C1 segment of cervical spinal cord (tissue), 14 donors: ENCODE measurements at regions not wholly inside any gene's neighbourhood (a gene's known extent, or its start where the extent isn't known, plus 50 kb on each side); places are given as distances from the start of the nearest gene placed in this dataset.
A peak's percentile ranks its signal among the peaks of the same experiment; 100 is the strongest.
"Not testable (repeated sequence)": the region's sequence is repeated elsewhere in the genome, so short reads cannot be mapped to it uniquely, and the experiment has no call there.

Experiments
- DNase-seq, 14 donors: peaks; one replicate each; lab custom pipeline; 2025; lab: John Stamatoyannopoulos, UW

- no peak for DNase-seq
Measured at GRCh38 chr4:178958725-178959440, 1516.6 kb upstream of the AGA start.

DNA sequence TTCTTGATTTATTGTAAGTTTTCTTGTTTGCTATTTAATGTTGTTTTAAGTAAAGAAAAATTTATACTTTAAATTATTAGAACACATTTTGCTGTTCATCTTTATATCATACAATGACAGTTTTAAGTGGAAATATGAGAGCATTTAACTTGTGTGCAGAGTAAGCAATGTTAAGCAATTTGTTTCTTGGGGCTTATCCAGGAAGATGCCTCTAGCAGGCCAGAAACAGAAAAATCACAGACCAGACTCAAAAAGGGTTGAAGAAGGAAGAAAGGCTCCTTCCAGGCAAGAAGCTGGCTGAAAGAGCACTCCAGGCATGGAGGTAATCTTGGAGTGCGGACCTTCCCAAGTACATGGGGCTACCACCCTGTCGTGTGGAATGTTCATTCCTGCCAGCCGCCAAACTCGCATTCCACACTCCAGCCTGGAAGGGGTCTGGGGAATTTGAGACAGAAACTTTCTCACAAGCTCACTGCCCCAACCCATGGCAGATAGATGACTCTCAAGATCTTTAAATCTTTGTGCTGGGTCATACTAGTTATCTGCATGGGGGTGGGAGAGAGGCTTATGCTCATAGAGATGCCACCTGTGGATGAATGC lies 1521.3 kb upstream of the AGA start:
- DNase-seq, result no peak

DNA sequence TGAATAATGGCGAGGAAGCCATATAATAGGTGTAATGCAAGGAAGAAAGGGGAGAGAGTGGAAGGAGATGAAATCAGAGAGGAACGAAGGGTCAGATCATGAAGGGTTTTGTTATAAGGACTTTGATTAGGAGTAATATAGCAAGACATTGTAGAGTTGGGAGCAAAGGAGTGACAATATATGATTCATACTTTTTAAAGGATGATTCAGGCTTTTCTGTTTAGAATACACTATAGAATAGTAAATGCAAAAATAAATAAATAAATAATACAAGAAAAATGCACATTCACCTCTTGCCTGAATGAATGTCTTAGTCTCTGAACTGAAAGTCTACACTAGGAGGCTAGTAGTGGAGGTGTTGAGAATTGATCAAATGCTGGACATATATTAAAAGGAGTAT lies 1524.4 kb upstream of the AGA start:
- DNase-seq, result no peak

GRCh38 chr4:178970433-178971140 lies 1528.3 kb upstream of the AGA start:
- no peak for DNase-seq

DNA sequence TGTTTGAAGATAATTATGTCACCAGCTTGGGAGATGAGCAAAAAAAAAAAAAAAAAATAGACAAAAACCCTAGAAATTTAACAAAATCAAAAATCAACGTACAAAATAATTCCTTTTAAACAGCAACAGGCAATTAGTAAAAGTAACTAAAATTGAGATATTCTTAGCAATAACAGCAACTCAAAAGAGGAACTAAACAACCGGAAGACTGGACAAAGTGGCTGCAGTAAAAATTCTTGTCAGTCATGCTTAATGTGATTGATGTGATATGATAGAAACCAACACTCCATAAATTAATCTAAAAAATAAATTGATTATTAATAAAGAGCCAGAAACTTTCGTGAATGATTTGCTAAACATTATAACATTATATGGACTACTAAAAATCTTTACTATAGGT lies 1534.6 kb upstream of the AGA start:
- DNase-seq, result no peak

DNA sequence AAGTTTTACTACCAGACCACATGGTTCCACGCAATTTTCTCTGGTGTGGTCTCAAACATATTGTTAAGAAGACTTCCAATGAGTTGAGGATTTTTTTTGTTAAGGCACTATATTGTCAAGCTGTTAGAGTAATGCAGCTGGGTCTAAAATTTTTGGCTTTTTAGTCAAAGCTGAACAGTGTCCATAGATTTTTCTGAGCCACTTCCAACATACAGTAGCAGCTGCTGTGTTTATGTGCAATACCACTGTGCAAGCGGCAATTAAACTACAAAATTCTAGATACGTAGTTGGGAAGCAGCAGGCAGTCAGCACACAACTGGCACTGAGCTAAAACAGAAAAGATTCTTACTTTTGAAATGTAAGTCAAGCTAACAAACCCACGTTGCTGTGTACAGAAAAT lies 1551.1 kb upstream of the AGA start:
- no peak for DNase-seq

DNA sequence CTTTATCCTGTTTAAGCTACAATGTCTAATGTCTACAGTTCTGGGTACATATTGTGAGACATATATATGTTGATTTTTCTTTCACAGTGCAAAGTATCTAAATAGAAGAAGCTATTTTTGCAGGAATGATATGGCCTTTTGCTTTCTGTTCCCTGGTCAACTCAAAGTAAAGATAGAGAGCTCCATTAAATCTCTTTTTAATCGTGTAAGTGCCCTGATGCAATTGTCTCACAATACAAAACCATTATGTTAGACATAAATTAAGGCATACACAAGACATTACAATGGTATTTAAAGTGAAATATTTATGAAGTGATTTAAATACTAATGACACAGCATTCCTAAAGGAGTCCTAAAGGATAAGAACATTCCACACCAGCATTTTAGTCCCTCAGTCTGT lies 1559.7 kb upstream of the AGA start:
- DNase-seq, result no peak

DNA sequence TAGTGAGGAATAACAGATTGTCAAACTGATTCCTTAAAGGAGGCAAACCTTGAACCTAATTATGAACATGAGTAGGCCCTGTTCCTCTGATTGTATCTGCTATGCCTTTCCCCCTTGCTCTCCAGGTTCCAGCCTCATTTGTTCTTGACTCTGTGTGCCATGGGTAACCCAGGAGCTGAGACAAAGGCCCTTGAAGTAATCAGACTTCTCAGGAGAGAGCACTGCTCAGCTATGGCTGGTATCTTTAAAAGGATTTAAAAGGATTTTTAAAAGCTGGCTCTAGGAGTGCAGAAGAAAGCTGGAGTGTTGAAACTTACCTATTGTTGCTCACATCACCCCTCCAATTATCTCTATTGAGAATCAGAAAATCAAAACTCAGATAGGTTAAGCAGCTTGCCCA lies 1565.5 kb upstream of the AGA start:
- no peak for DNase-seq

GRCh38 chr4:179017581-179017980 lies 1575.3 kb upstream of the AGA start:
- DNase-seq, result no peak

- DNase-seq, result no peak
Measured at GRCh38 chr4:179027569-179027968, 1585.3 kb upstream of the AGA start.

DNA sequence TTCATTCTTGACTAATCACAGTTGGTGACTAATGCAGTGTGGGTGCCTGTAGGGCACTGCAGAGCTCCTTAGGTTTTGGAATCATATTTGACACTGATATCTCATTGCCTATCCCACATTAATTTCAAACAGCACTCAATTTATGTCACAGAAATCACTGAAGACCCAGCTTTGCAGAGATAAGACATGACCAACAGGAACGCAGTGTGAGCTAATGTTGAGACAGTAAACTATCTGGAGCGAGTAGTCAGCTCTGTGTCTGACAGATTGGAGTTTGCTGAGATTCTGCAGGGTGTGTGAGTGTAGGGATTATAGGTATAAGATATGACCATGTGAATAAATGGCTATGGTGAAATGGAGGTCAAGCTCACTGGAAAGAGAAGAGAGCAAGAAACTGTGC lies 1586.1 kb upstream of the AGA start:
- no peak for DNase-seq

DNA sequence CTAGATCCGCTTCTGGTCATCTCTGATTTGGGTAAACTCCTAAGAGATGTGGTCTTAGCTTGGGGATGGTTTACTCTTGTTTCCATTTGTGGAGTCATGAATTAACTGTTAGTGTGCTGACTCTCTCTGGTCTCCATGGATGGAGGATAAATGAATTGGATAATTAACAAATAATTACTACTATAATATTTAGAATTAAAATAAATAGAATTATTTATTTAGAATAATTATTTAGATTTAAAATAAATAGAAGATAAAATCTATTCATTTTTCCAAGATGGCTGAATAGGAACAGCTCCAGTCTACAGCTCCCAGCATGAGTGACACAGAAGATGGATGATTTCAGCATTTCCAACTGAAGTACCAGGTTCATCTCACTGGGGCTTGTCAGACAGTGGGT lies 1587.4 kb upstream of the AGA start:
- DNase-seq, result no peak

DNA sequence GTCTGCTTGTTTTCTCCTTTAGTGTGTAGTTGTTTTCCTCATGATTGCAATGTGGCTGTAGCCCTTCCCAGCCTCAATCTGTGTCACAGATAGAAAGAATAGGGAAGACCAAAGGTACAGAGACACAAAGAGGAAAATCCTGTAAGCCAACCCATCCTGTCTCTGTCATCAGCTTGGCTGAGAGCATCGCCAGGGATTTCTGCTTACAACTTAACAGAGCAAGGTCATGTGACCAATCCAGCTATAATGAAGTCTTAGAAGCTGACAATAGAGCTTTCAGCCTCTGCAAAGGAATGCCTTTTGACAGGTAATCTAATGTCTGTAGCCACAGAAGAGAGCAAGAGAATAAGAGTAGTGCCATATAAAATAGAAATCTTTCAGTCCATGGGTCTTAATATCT lies 1598.0 kb upstream of the AGA start:
- DNase-seq, result no peak

DNA sequence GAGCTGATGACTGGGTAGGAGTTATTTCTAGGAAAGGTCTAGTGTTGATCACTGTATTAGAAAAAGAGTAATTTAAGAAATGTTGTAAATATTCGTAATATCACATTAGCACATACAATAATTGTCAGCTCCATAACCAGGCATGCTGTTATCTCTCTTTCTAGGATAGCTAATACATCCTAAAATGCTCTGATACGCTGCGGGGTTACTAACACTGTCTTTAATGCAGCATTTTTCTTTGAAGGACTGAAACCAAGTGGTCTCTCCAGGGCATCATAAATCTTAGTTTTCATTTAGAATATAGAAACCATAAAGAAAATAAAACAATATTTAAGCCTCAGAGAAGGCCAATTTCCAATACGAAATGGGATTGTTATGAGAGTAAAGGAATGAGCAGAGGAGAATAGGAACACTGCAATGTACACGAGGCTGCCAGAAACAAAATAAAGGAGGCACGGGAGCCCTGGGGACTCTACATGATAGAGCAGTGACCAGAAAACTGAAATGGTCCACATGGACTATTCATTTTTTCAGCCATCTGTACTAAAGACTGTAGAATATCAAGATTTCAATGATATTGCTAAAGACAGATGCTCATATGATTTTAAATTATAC lies 1606.7 kb upstream of the AGA start:
- no peak for DNase-seq

DNA sequence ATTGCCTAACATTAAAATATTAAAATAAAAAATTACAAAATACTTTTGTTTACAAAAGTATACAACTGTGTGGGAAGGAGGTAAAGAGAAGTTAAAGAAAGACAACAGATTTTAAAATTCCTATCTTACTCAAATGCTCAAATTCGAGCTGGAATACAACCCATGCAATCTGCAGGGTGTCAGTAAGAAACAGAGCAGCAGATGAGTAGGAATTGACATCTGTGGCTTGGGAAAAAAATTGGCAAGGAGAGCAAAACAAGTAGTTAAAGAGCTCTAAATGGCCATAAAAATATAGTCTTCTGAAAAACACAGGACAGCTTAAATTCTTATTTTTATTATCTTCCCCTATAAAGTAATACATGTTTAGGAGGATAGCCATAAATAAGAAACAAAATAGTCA lies 1609.0 kb upstream of the AGA start:
- DNase-seq, result peak in 1 of 14 donors; percentile 5

- DNase-seq, result no peak
Measured at GRCh38 chr4:179059396-179059795, 1617.2 kb upstream of the AGA start.

DNA sequence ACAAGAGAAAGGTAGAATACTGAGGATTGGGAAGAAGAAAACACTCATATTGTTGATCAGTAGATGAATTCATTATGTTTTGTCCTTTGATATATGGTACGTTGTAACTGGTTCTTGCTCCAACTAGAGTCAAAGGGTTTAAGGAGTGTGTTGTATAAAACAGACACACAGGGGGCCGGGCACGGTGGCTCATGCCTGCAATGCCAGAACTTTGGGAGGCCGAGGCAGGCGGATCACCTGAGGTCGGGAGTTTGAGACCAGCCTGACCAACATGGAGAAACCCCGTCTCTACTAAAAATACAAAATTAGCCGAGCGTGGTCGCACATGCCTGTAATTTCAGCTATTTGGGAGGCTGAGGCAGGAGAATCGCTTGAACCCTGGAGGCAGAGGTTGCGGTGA lies 1624.0 kb upstream of the AGA start:
- not testable (repeated sequence) for DNase-seq

GRCh38 chr4:179071131-179071530 lies 1628.9 kb upstream of the AGA start:
- DNase-seq, result no peak

- DNase-seq, result no peak
Measured at GRCh38 chr4:179076865-179077264, 1634.6 kb upstream of the AGA start.

GRCh38 chr4:179095585-179096221 lies 1653.5 kb upstream of the AGA start:
- DNase-seq, result no peak

DNA sequence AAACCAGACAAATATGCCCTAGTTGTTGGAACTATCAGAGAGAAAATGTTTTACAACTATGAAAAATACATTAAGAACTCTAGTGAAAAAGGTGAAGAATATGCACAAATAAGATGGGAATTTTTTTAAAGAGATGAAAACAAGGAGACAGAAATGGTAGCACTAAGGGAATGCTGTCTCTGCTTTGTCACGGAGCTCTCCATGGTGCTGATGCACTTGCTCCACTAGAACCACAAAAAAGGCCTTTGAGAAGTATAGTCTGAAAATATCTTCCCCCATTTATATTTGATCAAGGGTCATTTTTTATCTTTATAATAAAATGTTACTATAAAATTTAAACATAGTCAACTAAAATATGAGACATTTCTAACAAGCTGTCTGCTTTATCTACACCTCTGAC lies 1655.5 kb upstream of the AGA start:
- DNase-seq, result no peak

GRCh38 chr4:179110356-179110755 lies 1668.1 kb upstream of the AGA start:
- no peak for DNase-seq
